ENCODE measurements at regions not wholly inside any gene's neighbourhood (a gene's known extent, or its start where the extent isn't known, plus 50 kb on each side); places are given as distances from the start of the nearest gene placed in this dataset.

DNA sequence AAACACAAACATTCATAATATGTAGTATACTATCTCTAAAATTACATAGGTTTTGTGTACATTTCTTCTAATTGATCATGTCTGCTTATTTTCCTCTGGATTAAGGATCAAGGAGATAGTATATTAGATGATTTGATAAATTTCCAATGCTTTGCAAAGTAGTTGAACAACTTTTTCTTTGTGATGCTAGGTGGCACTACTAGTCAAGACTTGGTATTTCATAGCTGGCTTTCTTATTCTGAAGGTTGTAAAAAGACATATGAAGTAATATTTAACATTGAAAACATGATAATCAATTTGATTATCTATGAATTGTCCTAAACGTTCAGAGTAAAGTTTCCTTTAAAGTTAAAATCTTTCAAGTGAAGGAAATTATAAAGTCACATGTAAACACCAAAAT, 106.1 kb upstream of the FGF10 start:
- no peak for TF ChIP-seq CTCF (IDR thresholded peaks at IDR 0.05)
- no peak for TF ChIP-seq EZH2 (IDR thresholded peaks at IDR 0.05)
